Body of pancreas (tissue), 4 donors: ENCODE measurements at regions not wholly inside any gene's neighbourhood (a gene's known extent, or its start where the extent isn't known, plus 50 kb on each side); places are given as distances from the start of the nearest gene placed in this dataset.
"Not testable (repeated sequence)": the region's sequence is repeated elsewhere in the genome, so short reads cannot be mapped to it uniquely, and the experiment has no call there.

ENCODE experiments used
- ATAC-seq: fragments of 150-250 bp; one replicate; pipeline ENCODE4 v1.9.1; 2016
- DNase-seq, 4 donors: peaks; one replicate each; pipeline ENCODE4 v3.0.0-alpha.2; 2019
- H3K27ac ChIP-seq, 4 donors: fragments of 200-600 bp; sonication (generic); 1 replicate in 3 of 4; 2 replicates in 1 of 4; pipeline versions ENCODE4 v1.5.1 to v1.6.1; 2016 to 2019; ENCODE audit warnings: mild to moderate bottlenecking in 1 of 4, mixed read lengths in 1 of 4, moderate library complexity in 1 of 4
- H3K27me3 ChIP-seq, 2 donors: fragments of 200-600 bp; sonication (generic); one replicate each; pipeline ENCODE4 v1.6.0; 2016; ENCODE audit warnings: mild to moderate bottlenecking in 1 of 2
- H3K36me3 ChIP-seq, 2 donors: fragments of 200-600 bp; sonication (generic); replicated peaks in 1 of 2; 2 replicates each; pipeline ENCODE4 v1.5.1; 2016; ENCODE audit warnings: low read depth in 2 of 2; ENCODE audit not compliant: insufficient read depth in 1 of 2
- H3K4me1 ChIP-seq: fragments of 200-600 bp; sonication (generic); one replicate; pipeline ENCODE4 v1.6.0; 2016
- H3K4me3 ChIP-seq, 2 donors: fragments of 200-600 bp; sonication (generic); 1 replicate in 1 of 2; 2 replicates in 1 of 2; pipeline ENCODE4 v1.5.1; 2016 to 2019
- H3K9me3 ChIP-seq, 3 donors: fragments of 200-600 bp; sonication (generic); 1 replicate in 2 of 3; 2 replicates in 1 of 3; pipeline ENCODE4 v1.5.1; 2016
- CTCF ChIP-seq, 7 experiments: fragments of 450-650 bp in 4 of 7; fragments of 200-600 bp in 3 of 7; sonication (generic) in 3 of 7; IDR thresholded peaks; one replicate each; pipeline ENCODE4 v1.5.1; 2016 to 2019; ENCODE audit warnings: antibody characterized with exemption in 7 of 7
- POLR2A ChIP-seq, 3 donors: fragments of 450-650 bp; IDR thresholded peaks; one replicate each; pipeline ENCODE4 v1.6.1; 2016; ENCODE audit warnings: antibody characterized with exemption in 3 of 3, mild to moderate bottlenecking in 2 of 3
- WGBS, 2 donors: methylation state at CpG; one replicate each; pipeline ENCODE4 v1.1.5; 2017; 5-methylcytosine and 5-hydroxymethylcytosine counted together
- intact Hi-C: fragments of 100-400 bp; cut with DNase I; formaldehyde crosslinking; loops from one replicate; pipeline ENCODE4 v1.15.1; 2023

DNA sequence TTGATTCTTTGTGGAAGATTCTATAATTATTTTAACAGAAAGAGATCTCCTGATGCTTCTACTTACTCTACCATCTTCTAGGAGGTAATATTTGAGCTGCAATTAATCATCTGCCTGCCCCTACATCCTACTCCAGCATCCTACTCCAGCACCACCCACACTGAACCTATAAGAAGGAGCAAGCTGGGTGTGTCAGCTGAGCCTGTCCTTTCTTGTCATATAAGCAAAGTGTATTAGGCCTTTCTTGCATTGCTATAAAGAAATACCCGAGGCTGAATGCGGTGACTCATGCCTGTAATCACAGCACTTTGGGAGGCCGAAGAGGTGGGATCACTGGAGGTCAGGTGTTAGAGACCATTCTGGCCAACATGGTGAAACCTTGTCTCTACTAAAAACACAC lies 84.2 kb upstream of the ARG1 start:
- ATAC-seq, result no peak
- intact Hi-C loops, result no loop called here
- Histone ChIP-seq H3K27ac (no peak overlapping the region), H3K4me1 (no peaks in the 10 kb centered on the region), H3K36me3 (no peaks in the 10 kb centered on the region), H3K9me3 (no peaks in the 10 kb centered on the region), H3K27me3 (no peaks in the 10 kb centered on the region), H3K4me3 (no peak overlapping the region)
- WGBS, 2 donors, result 62 to 80% methylated on average over 3 of the region's 3 CpGs
- TF ChIP-seq POLR2A (IDR thresholded peaks at IDR 0.05), result no peak
- TF ChIP-seq CTCF (IDR thresholded peaks at IDR 0.05), result no peak
- no peak for DNase-seq

GRCh38 chr6:131490441-131490840 lies 82.6 kb upstream of the ARG1 start:
- H3K4me3 ChIP-seq, result no peak overlapping the region
- no peaks in the 10 kb centered on the region for H3K9me3 ChIP-seq
- H3K36me3 ChIP-seq, result no peaks in the 10 kb centered on the region
- no peak for TF ChIP-seq CTCF (IDR thresholded peaks at IDR 0.05)
- TF ChIP-seq POLR2A (IDR thresholded peaks at IDR 0.05), result no peak
- H3K4me1 ChIP-seq, result no peaks in the 10 kb centered on the region
- H3K27me3 ChIP-seq, result no peaks in the 10 kb centered on the region
- no peak for DNase-seq
- no peak overlapping the region for H3K27ac ChIP-seq
- 34 to 70% methylated on average over 3 of the region's 3 CpGs for WGBS, 2 donors
- no peak for ATAC-seq
- intact Hi-C loops, result no loop called here

DNA sequence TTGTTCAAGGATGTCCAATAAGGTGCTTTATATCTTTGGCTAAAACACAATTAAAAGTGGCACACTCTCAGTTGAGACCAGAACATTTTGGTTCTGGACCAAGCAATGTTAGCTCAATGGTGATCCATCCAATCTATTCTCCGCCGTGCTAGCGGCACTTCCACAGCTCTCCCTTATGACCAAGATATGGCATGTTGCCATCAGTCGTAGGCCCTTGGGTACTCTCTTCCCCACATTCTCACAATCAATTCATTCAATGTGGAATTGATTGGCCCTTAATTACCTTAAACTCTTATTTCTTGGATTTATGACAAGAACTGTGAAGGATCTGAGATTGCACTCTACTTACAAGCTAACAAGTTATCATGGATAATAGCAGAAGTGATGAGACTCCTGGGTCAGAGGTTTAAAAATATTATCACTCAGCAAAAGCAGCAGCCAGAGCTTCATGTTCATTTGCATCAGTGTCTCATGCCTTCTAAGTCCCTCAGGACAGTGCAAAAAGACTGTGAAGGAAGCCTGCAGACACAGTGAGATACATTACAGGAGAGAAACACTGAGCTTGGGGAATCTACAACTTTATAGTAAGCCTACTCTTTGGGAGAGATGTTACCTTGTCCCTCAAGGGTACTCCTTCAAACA lies 80.0 kb upstream of the ARG1 start:
- TF ChIP-seq POLR2A (IDR thresholded peaks at IDR 0.05) (no peak), CTCF (IDR thresholded peaks at IDR 0.05) (no peak)
- Histone ChIP-seq H3K27me3 (no peaks in the 10 kb centered on the region), H3K9me3 (no peaks in the 10 kb centered on the region), H3K36me3 (no peaks in the 10 kb centered on the region), H3K27ac (no peak overlapping the region), H3K4me1 (no peaks in the 10 kb centered on the region), H3K4me3 (no peak overlapping the region)
- WGBS, 2 donors, result 76 to 87% methylated on average over 4 of the region's 4 CpGs
- no peak for DNase-seq
- intact Hi-C loops, result no loop called here
- no peak for ATAC-seq

- H3K9me3 ChIP-seq, ATAC-seq, H3K4me1 ChIP-seq, DNase-seq, H3K36me3 ChIP-seq, H3K27ac ChIP-seq, H3K4me3 ChIP-seq, H3K27me3 ChIP-seq, intact Hi-C loops: not testable (repeated sequence)
- WGBS, 2 donors, result 75 to 84% methylated on average over 5 of the region's 5 CpGs
Observed at GRCh38 chr6:131504387-131504786, 68.6 kb upstream of the ARG1 start.

- H3K9me3 ChIP-seq, result peaks cover 0 to 4% (median 0%) of the 10 kb centered on the region in 3 donors
- TF ChIP-seq POLR2A (IDR thresholded peaks at IDR 0.05) (no peak), CTCF (IDR thresholded peaks at IDR 0.05) (no peak)
- no peaks in the 10 kb centered on the region for H3K36me3 ChIP-seq
- H3K4me1 ChIP-seq, result no peaks in the 10 kb centered on the region
- no peak overlapping the region for H3K4me3 ChIP-seq
- intact Hi-C loops, result no loop called here
- ATAC-seq (no peak), DNase-seq (no peak)
- H3K27ac ChIP-seq, result no peak overlapping the region
- no peaks in the 10 kb centered on the region for H3K27me3 ChIP-seq
- 64 to 71% methylated on average over 5 of the region's 5 CpGs for WGBS, 2 donors
Observed at GRCh38 chr6:131510094-131510493, 62.9 kb upstream of the ARG1 start.
